Panc1 (cell line): ENCODE measurements at regions not wholly inside any gene's neighbourhood (a gene's known extent, or its start where the extent isn't known, plus 50 kb on each side); places are given as distances from the start of the nearest gene placed in this dataset.

Source experiments
- CTCF ChIP-seq: fragments of 450-650 bp; IDR thresholded peaks from 2 replicates; pipeline ENCODE4 v1.5.1; 2017; ENCODE audit warnings: mild to moderate bottlenecking
- POLR2AphosphoS5 ChIP-seq: IDR thresholded peaks from 2 replicates; pipeline ENCODE4 v1.6.1; 2012; ENCODE audit warnings: mild to moderate bottlenecking, low read depth, low read length, moderate library complexity
- SIN3A ChIP-seq: IDR thresholded peaks from 2 replicates; pipeline ENCODE4 v1.6.1; 2012; ENCODE audit warnings: low read depth, mild to moderate bottlenecking, low read length, moderate library complexity, borderline replicate concordance; ENCODE audit not compliant: insufficient read depth
- TCF7L2 ChIP-seq: IDR thresholded peaks from 2 replicates; pipeline ENCODE4 v1.6.1; 2011; ENCODE audit warnings: mild to moderate bottlenecking, low read depth, low read length, inconsistent platforms
- TF ChIP-seq, protein P1 (sequence below), 2 experiments: IDR thresholded peaks; 2 replicates each; pipeline ENCODE4 v1.6.1; 2011 to 2012; ENCODE audit warnings: low read depth in 2 of 2, control low read depth in 1 of 2, low read length in 1 of 2, mild to moderate bottlenecking in 1 of 2, moderate library complexity in 1 of 2; ENCODE audit not compliant: insufficient read depth in 1 of 2

DNA sequence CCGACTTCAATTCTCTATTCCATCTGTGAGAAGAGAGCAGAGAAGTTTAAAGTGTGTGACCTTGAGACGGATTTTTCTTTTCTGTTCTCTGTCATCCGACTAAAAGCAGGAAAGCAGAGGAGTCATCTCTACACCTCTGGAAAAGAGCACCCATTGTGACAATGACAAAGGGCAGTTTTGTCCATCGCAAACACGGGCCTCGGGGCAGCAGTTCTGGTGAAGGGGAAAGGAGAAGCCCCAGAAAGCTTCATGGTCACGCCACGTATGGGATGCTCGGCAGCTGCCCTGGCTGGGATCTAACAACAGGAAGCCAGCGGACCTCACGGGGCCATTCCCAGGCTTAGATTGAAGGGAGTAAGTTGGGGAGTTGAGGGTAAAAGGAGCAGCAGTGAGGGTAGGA is 52.0 kb upstream of the HBS1L start:
- TF ChIP-seq POLR2AphosphoS5: no peak
- no peak for TF ChIP-seq CTCF
- TF ChIP-seq TCF7L2: no peak
- TF ChIP-seq, protein P1, sequence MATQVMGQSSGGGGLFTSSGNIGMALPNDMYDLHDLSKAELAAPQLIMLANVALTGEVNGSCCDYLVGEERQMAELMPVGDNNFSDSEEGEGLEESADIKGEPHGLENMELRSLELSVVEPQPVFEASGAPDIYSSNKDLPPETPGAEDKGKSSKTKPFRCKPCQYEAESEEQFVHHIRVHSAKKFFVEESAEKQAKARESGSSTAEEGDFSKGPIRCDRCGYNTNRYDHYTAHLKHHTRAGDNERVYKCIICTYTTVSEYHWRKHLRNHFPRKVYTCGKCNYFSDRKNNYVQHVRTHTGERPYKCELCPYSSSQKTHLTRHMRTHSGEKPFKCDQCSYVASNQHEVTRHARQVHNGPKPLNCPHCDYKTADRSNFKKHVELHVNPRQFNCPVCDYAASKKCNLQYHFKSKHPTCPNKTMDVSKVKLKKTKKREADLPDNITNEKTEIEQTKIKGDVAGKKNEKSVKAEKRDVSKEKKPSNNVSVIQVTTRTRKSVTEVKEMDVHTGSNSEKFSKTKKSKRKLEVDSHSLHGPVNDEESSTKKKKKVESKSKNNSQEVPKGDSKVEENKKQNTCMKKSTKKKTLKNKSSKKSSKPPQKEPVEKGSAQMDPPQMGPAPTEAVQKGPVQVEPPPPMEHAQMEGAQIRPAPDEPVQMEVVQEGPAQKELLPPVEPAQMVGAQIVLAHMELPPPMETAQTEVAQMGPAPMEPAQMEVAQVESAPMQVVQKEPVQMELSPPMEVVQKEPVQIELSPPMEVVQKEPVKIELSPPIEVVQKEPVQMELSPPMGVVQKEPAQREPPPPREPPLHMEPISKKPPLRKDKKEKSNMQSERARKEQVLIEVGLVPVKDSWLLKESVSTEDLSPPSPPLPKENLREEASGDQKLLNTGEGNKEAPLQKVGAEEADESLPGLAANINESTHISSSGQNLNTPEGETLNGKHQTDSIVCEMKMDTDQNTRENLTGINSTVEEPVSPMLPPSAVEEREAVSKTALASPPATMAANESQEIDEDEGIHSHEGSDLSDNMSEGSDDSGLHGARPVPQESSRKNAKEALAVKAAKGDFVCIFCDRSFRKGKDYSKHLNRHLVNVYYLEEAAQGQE (IDR thresholded peaks at IDR 0.05; ENCODE audit: insufficient read depth in 1 of 2, low read depth in 2 of 2, low read length in 1 of 2): no peak
- TF ChIP-seq SIN3A: no peak
